WTC11 (cell line): ENCODE measurements at regions not wholly inside any gene's neighbourhood (a gene's known extent, or its start where the extent isn't known, plus 50 kb on each side); places are given as distances from the start of the nearest gene placed in this dataset.

Experiments
- ATAC-seq: fragments of 200-7000 bp; cut with Tn5 transposase; 2 replicates; pipeline ENCODE4 v1.10.0; 2021; ENCODE audit warnings: mild to moderate bottlenecking, moderate library complexity
- CTCF ChIA-PET: fragments of 300-600 bp; sonication (Branson Sonifier 250); formaldehyde crosslinking; loops from one replicate; lab custom pipeline; 2021; ENCODE audit warnings: antibody characterized with exemption; lab: Charles Lee
- POLR2A ChIA-PET: fragments of 350-600 bp; sonication (Branson Sonifier 250); formaldehyde crosslinking; loops from one replicate; lab custom pipeline; 2021; ENCODE audit warnings: antibody characterized with exemption; lab: Charles Lee
- DNase-seq: peaks from one replicate; pipeline ENCODE4 v3.0.0; 2021; ENCODE audit warnings: low spot score
- H3K27ac Mint-ChIP-seq: 2 replicates; pipeline ENCODE4 v1.8.0; 2021; ENCODE audit warnings: mixed read lengths
- H3K27me3 Mint-ChIP-seq: 2 replicates; pipeline ENCODE4 v1.8.0; 2021; ENCODE audit warnings: low read depth, mild to moderate bottlenecking, moderate library complexity, mixed read lengths
- H3K36me3 Mint-ChIP-seq: 2 replicates; pipeline ENCODE4 v1.8.0; 2021; ENCODE audit warnings: mixed read lengths
- H3K4me1 Mint-ChIP-seq: 2 replicates; pipeline ENCODE4 v1.8.0; 2022; ENCODE audit warnings: mixed read lengths
- H3K4me3 Mint-ChIP-seq: 2 replicates; pipeline ENCODE4 v1.8.0; 2021; ENCODE audit warnings: mild to moderate bottlenecking, moderate library complexity, mixed read lengths
- H3K9me3 Mint-ChIP-seq: 2 replicates; pipeline ENCODE4 v1.8.0; 2021; ENCODE audit warnings: mixed read lengths
- CREM ChIP-seq: sonication (generic); formaldehyde crosslinking; IDR thresholded peaks from 2 replicates; pipeline ENCODE4 v1.8.1; 2022; ENCODE audit warnings: mild to moderate bottlenecking, missing genetic modification reagents, moderate library complexity
- E2F1 ChIP-seq: sonication (generic); formaldehyde crosslinking; IDR thresholded peaks from 2 replicates; pipeline ENCODE4 v1.8.0; 2022; ENCODE audit warnings: mild to moderate bottlenecking, missing genetic modification reagents
- ETV6 ChIP-seq: sonication (generic); formaldehyde crosslinking; IDR thresholded peaks from 2 replicates; pipeline ENCODE4 v1.8.1; 2022; ENCODE audit warnings: mild to moderate bottlenecking, missing genetic modification reagents
- OVOL2 ChIP-seq: fragments of 250-450 bp; sonication (Bioruptor Pico); IDR thresholded peaks from 2 replicates; pipeline ENCODE4 v1.9.0; 2021; ENCODE audit warnings: mild to moderate bottlenecking, borderline replicate concordance
- PRRX2 ChIP-seq: fragments of 250-450 bp; sonication (Bioruptor Pico); IDR thresholded peaks from 2 replicates; pipeline ENCODE4 v1.8.0; 2021; ENCODE audit warnings: mild to moderate bottlenecking
- SMAD4 ChIP-seq: sonication (generic); formaldehyde crosslinking; IDR thresholded peaks from 2 replicates; pipeline ENCODE4 v1.8.0; 2022; ENCODE audit warnings: mild to moderate bottlenecking, missing genetic modification reagents
- SOX15 ChIP-seq: fragments of 250-450 bp; sonication (Bioruptor Pico); IDR thresholded peaks from 2 replicates; pipeline ENCODE4 v1.9.0; 2021; ENCODE audit warnings: mild to moderate bottlenecking
- TCF7 ChIP-seq: sonication (generic); formaldehyde crosslinking; IDR thresholded peaks from 2 replicates; pipeline ENCODE4 v1.8.0; 2022; ENCODE audit warnings: mild to moderate bottlenecking, low read depth, missing genetic modification reagents, moderate library complexity
- ZBTB43 ChIP-seq: sonication (generic); formaldehyde crosslinking; IDR thresholded peaks from 2 replicates; pipeline ENCODE4 v1.8.1; 2023; ENCODE audit warnings: mild to moderate bottlenecking, missing genetic modification reagents
- ZMAT4 ChIP-seq: fragments of 250-450 bp; sonication (Bioruptor Pico); IDR thresholded peaks from 2 replicates; pipeline ENCODE4 v1.9.0; 2021; ENCODE audit warnings: mild to moderate bottlenecking
- ZNF121 ChIP-seq: sonication (generic); formaldehyde crosslinking; IDR thresholded peaks from 2 replicates; pipeline ENCODE4 v1.8.0; 2023; ENCODE audit warnings: missing genetic modification reagents
- ZNF281 ChIP-seq: sonication (generic); formaldehyde crosslinking; IDR thresholded peaks from 2 replicates; pipeline ENCODE4 v1.8.0; 2023; ENCODE audit warnings: mild to moderate bottlenecking, missing genetic modification reagents

GRCh38 chr9:31699836-31700235 is 684.6 kb upstream of the ACO1 start:
- Mint-ChIP-seq H3K27ac (no peak overlapping the region), H3K36me3 (no peaks in the 10 kb centered on the region), H3K27me3 (no peaks in the 10 kb centered on the region), H3K4me1 (no peaks in the 10 kb centered on the region), H3K9me3 (peaks cover 11% of the 10 kb centered on the region; the same call in 1 of the 2 replicates), H3K4me3 (no peak overlapping the region)
- DNase-seq, result no peak
- no peak for TF ChIP-seq ZMAT4 (CRISPR knock-in tag)
- no peak for ATAC-seq
- POLR2A ChIA-PET, result no interaction called here
- CTCF ChIA-PET, result no interaction called here

GRCh38 chr9:31700252-31701045 is 684.0 kb upstream of the ACO1 start:
- Mint-ChIP-seq H3K9me3 (peaks cover 11% of the 10 kb centered on the region; the same call in 1 of the 2 replicates), H3K36me3 (no peaks in the 10 kb centered on the region), H3K4me1 (no peaks in the 10 kb centered on the region)
- no peak for ATAC-seq
- CTCF ChIA-PET, result no interaction called here
- TF ChIP-seq SOX15 (CRISPR knock-in tag) (no peak), TCF7 (no peak), PRRX2 (no peak), ZNF281 (CRISPR knock-in tag) (no peak), E2F1 (CRISPR knock-in tag) (no peak)
- TF ChIP-seq, all 79 proteins: peak for 0
- POLR2A ChIA-PET, result no interaction called here
- H3K27ac Mint-ChIP-seq, result no peak overlapping the region
- no peak overlapping the region for H3K4me3 Mint-ChIP-seq
- DNase-seq, result no peak
- H3K27me3 Mint-ChIP-seq, result no peaks in the 10 kb centered on the region

GRCh38 chr9:31702957-31703356 is 681.5 kb upstream of the ACO1 start:
- ChIA-PET CTCF (no interaction called here), POLR2A (no interaction called here)
- Mint-ChIP-seq H3K27me3 (no peaks in the 10 kb centered on the region), H3K36me3 (0 out of 2 replicates have a peak, but pooled peaks cover 6% of the 10 kb centered on the region), H3K4me1 (no peaks in the 10 kb centered on the region), H3K4me3 (no peak overlapping the region), H3K9me3 (peaks cover 13% of the 10 kb centered on the region), H3K27ac (no peak overlapping the region)
- TF ChIP-seq ZBTB43 (CRISPR knock-in tag), result no peak
- TF ChIP-seq OVOL2 (CRISPR knock-in tag), result no peak
- no peak for TF ChIP-seq SMAD4 (CRISPR knock-in tag)
- DNase-seq (no peak), ATAC-seq (no peak)

- Mint-ChIP-seq H3K9me3 (no peaks in the 10 kb centered on the region), H3K4me3 (no peak overlapping the region), H3K36me3 (no peaks in the 10 kb centered on the region), H3K27ac (no peak overlapping the region), H3K27me3 (no peaks in the 10 kb centered on the region), H3K4me1 (no peaks in the 10 kb centered on the region)
- DNase-seq (no peak), ATAC-seq (no peak)
- TF ChIP-seq ZNF121 (CRISPR knock-in tag) (no peak), ETV6 (CRISPR knock-in tag) (no peak), CREM (CRISPR knock-in tag) (no peak)
- ChIA-PET POLR2A (no interaction called here), CTCF (no interaction called here)
Observed at GRCh38 chr9:31715250-31715649, 669.2 kb upstream of the ACO1 start.
